Dedifferentiated amniotic fluid mesenchymal stem cell (primary cell): ENCODE measurements at regions not wholly inside any gene's neighbourhood (a gene's known extent, or its start where the extent isn't known, plus 50 kb on each side); places are given as distances from the start of the nearest gene placed in this dataset.

Experiments
- DNase-seq: peaks from one replicate; pipeline ENCODE4 v3.0.0-alpha.2; 2016; ENCODE audit errors: extremely low spot score

GRCh38 chr15:69793431-69793780 lies 304.3 kb downstream of the TLE3 start:
- DNase-seq, result no peak

- DNase-seq, result no peak
Measured at GRCh38 chr15:69793781-69794451, 303.8 kb downstream of the TLE3 start.

DNA sequence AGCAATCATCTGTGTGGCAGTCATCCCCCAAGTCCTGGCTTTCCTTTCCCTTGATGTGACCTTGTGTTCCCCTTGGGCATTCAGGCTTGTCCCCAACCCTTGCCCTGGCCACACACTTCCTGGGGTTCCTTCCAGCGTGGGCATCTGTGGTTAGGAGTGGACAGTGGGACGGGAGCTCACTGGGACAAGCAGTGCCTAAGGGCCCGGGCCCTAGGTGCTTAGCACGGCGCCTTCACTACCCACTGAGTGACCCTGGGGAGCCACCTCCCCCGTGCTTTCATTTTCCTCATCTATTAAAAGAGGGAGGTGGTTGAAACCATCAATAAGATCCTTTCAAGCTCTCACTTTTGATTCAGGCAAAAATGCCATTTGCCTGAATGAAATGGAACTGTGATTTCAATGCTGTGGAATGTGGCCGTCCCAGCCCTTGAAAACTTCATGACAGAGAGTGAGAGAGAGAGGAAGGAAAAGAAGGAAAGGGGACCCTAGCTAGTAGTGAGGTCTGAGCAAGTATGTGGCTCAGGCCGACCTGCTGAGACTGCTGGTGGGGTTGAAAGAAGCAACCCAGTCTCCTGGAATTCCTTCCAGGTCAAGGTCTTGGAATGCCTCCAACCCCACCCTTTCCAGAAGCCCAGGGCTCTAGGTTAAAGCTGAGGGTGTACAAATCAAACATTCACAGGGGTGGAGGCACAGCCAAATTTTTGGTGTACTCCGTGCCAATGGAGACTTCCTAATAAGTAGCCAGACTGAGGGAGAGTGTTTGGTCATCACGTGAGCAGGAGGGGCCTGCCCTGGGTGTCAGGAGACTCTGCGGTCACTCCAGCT lies 302.9 kb downstream of the TLE3 start:
- DNase-seq, result peak; percentile 73

DNA sequence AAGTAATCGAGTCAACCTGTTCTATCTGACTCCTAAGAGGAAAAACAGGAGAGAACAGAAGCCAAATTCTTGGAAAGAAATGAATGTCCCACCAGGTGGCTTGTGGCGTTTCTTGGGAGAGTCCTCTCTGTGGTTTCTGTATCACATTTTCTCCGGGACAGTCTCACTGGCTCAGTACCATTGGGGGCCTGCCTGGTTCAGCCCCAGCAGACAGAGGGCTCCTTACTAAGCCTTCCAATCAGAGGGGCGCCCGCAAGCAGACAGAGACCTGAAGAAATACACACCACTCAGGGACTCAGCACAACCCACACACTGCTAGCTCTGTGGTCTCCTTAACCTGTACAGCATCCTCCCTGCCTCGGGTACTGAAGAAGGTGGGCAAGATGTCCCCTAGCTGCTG lies 302.1 kb downstream of the TLE3 start:
- DNase-seq, result no peak

DNA sequence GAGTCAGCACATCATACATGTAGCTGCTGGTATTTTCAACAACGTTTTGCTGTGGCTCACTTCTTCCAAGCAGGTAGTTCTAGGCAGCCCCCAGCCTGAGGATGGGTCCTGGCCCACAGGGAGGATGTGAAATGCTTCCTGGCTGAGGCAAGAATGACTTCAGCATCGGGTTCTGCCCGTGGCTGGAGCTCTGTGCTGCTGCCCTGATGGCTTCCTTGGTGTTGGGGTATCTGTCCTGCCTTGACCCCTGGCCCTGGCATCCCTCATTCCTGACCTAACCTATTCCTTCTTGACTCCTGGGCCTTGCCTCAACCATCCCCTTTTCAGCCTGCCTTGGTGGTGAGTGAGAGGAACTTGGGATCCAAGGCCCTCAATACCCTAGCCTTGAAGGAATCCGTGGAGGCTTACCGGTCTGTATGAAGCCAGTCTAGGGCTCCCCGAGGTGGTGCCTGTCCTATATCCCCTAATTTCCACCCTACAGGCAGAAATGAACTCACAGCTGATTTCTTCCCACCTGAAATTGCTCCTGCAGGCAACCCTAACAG lies 300.6 kb downstream of the TLE3 start:
- DNase-seq, result no peak

- DNase-seq, result no peak
Measured at GRCh38 chr15:69797615-69798014, 300.1 kb downstream of the TLE3 start.

- no peak for DNase-seq
Measured at GRCh38 chr15:69798481-69799250, 299.1 kb downstream of the TLE3 start.

DNA sequence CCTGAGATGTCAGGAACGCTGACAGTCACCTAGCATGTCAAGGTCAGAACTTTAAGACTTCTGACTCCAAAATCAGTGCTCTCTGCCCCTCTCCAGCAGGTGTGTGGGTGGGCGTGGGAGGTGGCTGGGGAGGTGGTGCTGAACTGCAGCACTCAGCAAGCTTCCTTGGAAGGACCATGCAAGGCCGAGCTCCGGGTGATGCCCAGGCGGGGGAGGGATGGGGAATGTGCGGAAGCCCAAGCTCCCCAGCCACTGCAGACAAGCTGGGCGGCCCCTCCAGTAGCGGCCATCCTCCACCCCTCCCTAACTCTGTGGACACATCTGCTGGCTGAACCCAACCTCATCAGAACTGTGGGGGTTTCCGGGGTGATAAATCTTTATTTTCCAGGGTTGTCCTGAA lies 296.6 kb downstream of the TLE3 start:
- no peak for DNase-seq

DNA sequence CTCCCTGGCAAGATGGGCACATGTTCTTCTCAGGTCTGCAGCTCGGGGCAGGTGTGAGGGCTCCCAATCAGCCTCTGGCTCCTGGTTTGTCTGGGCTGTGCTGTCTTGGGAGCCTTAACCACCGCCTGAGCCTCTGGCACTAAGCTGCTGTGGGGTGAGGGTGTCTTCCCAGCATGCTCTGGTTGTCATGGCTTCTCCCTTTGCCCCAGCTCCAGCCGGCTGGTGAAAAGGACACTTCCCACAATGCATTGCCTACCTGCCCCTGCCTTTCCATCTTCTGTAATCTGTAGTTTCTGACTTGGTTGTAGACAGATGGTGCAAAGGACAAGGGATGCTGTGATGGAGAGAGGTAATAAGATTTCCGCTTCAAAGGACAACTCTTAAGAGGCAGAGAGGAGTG lies 295.3 kb downstream of the TLE3 start:
- DNase-seq, result no peak

DNA sequence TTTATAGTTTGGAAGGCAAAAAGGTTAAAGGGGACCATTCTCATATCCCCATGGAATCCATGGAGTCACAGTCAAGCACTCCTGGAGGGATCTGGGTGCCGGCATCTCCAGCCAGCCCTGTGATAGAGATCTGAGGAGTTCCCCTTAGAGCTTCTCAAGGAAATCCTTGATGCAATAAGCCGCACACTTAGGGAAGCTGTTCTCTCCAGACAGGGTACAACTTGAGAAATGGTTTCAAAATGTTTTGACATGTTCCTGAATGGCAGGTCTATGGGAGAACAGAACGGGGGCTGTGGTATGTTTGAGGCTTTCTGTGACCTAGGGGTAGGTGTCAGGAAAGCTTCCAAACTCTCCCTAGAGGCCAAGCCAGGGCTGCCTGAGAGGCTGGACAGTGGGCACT lies 292.9 kb downstream of the TLE3 start:
- DNase-seq, result no peak

DNA sequence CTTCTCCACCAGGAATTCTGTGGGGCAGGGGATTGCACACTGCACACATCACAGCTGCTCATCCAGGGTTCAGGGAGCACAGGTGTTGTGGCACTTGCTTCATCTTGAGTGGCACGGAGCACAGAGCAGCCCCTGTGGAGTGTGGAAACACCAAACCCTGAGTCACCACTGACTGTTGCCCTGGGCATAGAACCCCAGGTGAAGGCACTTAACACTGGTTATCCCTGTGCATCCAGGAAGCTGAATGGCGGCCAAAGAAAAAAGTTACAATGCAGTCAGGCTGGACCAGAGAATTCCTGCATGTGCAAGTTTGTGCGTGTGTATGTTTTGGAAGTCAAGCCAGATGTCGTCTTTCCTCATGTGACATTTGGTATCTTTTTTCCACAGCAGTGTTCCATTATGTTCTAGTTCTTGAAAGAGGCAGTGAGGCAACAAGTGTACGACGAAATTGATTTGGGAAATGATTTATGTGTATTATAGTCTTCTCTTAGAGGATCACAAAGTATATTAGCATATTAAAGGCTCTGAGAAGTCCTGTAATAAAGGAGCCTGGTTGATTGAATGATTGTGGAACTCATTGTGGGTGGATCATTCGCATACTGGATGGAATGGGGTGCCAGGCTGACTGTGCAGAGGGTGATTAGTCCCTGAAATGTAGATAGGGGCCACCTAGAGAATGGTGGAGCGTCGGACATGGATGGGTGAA lies 292.3 kb downstream of the TLE3 start:
- DNase-seq, result no peak

- DNase-seq, result no peak
Measured at GRCh38 chr15:69806287-69806915, 291.3 kb downstream of the TLE3 start.

GRCh38 chr15:69807721-69808120 lies 290.0 kb downstream of the TLE3 start:
- no peak for DNase-seq

DNA sequence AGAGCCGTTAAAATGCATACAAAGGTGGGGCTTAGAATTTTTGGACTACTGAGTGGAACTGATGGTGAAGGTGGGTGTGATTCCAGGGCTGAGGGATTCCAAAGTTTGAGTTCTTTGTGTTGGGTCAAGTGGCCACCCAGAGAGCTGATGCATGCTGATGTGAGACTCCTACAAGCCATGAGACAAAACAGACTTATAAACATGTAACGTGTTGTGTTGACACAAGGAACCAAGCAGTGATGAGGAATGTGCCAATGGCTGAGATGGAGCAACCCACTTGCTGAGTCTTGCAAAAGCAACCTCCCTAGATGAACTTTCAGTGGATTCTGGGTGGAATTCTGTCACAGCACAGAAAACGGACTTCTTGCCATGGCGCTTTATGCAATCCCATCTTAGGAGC lies 289.0 kb downstream of the TLE3 start:
- DNase-seq, result no peak

DNA sequence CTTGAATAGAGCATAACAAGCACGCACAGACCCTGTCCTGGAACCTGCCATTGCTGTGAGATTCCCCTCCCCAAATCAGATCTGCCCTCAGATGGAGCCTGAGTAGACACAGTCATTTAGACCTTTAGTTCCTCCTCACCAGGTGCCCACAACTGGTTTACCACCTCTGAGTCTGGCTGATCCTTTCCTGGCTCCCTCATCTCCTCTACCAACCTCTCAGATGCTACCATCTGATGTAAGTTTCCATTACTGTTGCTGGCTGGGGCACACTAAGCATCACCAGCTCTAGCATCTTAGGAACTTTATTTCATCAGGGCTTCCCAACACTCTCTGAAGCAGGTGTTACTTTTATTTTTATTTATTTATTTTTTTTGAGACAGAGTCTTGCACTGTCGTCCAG lies 288.3 kb downstream of the TLE3 start:
- DNase-seq, result no peak

- DNase-seq, result no peak
Measured at GRCh38 chr15:69810431-69811354, 287.0 kb downstream of the TLE3 start.

- DNase-seq, result no peak
Measured at GRCh38 chr15:69812861-69813261, 284.9 kb downstream of the TLE3 start.

DNA sequence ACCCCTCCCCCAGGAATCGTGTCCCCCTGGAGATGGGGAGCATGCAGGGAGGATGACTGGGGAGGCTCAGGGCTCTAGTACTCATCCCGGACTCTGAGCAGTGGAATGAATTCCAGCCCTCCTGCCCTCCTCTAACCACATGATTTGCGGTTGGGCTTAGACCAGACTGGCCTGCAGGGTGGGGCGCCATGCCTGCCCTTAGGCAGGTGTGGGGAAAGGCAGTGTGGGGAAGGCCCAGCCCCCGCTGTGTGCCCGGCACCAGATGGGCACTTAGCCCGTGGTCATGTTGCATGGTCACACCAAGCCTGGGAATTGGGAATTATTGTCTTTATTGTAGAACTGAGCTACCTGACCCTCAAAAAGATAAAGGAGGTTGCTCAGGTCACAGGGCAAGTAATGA lies 283.8 kb downstream of the TLE3 start:
- no peak for DNase-seq

DNA sequence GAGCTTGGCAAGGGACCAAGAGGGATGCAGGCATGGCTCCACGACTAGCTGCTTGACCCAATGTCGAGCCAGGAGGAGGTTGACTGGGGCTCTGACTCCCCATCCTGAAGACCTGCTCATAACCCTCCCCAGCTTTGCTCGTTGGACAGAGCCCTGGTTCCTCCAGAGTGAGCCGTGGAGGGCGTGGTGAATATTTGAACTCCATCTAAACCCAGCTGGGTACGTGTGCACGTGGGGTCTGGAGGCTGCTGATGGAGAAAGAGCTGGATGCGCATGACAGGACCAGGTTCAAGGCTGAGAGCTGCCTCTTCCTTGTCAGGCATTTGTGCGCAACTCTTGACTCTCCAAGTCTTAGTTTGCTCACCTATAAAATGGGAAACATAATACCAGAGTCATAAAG lies 282.8 kb downstream of the TLE3 start:
- DNase-seq, result no peak

GRCh38 chr15:69815793-69816192 lies 281.9 kb downstream of the TLE3 start:
- DNase-seq, result no peak
